SK-N-SH treated with all-trans-retinoic acid at 6 μM for 48 hours (cell line): ENCODE measurements at regions not wholly inside any gene's neighbourhood (a gene's known extent, or its start where the extent isn't known, plus 50 kb on each side); places are given as distances from the start of the nearest gene placed in this dataset.
"Not testable (repeated sequence)": the region's sequence is repeated elsewhere in the genome, so short reads cannot be mapped to it uniquely, and the experiment has no call there.

ENCODE experiments used
- ATAC-seq: fragments of 200-7000 bp; cut with Tn5 transposase; 3 replicates; pipeline ENCODE4 v1.9.1; 2020; ENCODE audit warnings: mild to moderate bottlenecking, moderate library complexity
- ARNTL ChIP-seq: fragments of 450-650 bp; formaldehyde crosslinking; IDR thresholded peaks from 2 replicates; pipeline ENCODE4 v1.5.0; 2020; ENCODE audit warnings: low read depth, mild to moderate bottlenecking, moderate library complexity, borderline replicate concordance
- BACH2 ChIP-seq: fragments of 250-450 bp; sonication (Bioruptor Pico); IDR thresholded peaks from 2 replicates; pipeline ENCODE4 v1.9.0; 2021; ENCODE audit warnings: mild to moderate bottlenecking, borderline replicate concordance
- CREB5 ChIP-seq: fragments of 250-450 bp; sonication (Bioruptor Pico); IDR thresholded peaks from 2 replicates; pipeline ENCODE4 v1.5.1; 2020; ENCODE audit warnings: low read depth, mild to moderate bottlenecking, moderate library complexity
- CSDC2 ChIP-seq: fragments of 250-450 bp; sonication (Bioruptor Pico); IDR thresholded peaks from 2 replicates; pipeline ENCODE4 v1.5.0; 2020; ENCODE audit warnings: mild to moderate bottlenecking, moderate library complexity
- CSRNP3 ChIP-seq: fragments of 250-450 bp; sonication (Bioruptor Pico); IDR thresholded peaks from 2 replicates; pipeline ENCODE4 v1.5.1; 2021; ENCODE audit warnings: mild to moderate bottlenecking, moderate library complexity
- ESRRG ChIP-seq: fragments of 250-450 bp; sonication (Bioruptor Pico); IDR thresholded peaks from 2 replicates; pipeline ENCODE4 v1.6.1; 2021; ENCODE audit warnings: mild to moderate bottlenecking
- GLIS3 ChIP-seq: fragments of 250-450 bp; sonication (Bioruptor Pico); IDR thresholded peaks from 2 replicates; pipeline ENCODE4 v1.5.0; 2020; ENCODE audit warnings: mild to moderate bottlenecking, moderate library complexity
- ISL1 ChIP-seq: fragments of 250-450 bp; sonication (Bioruptor Pico); IDR thresholded peaks from 2 replicates; pipeline ENCODE4 v2.1.2; 2022; ENCODE audit warnings: mild to moderate bottlenecking, moderate library complexity
- OSR1 ChIP-seq: fragments of 250-450 bp; sonication (Bioruptor Pico); IDR thresholded peaks from 2 replicates; pipeline ENCODE4 v1.8.0; 2022; ENCODE audit warnings: moderate library complexity, mild to moderate bottlenecking, inconsistent platforms
- PATZ1 ChIP-seq: fragments of 250-450 bp; sonication (Bioruptor Pico); IDR thresholded peaks from 2 replicates; pipeline ENCODE4 v1.8.0; 2020; ENCODE audit warnings: mild to moderate bottlenecking, moderate library complexity, borderline replicate concordance
- POU6F1 ChIP-seq: fragments of 250-450 bp; sonication (Bioruptor Pico); IDR thresholded peaks from 2 replicates; pipeline ENCODE4 v1.8.0; 2021; ENCODE audit warnings: low read depth, mild to moderate bottlenecking, moderate library complexity, borderline replicate concordance
- PPARA ChIP-seq: fragments of 250-450 bp; sonication (Bioruptor Pico); IDR thresholded peaks from 2 replicates; pipeline ENCODE4 v1.5.0; 2020; ENCODE audit warnings: mild to moderate bottlenecking, borderline replicate concordance
- RARB ChIP-seq: fragments of 250-450 bp; sonication (Bioruptor Pico); IDR thresholded peaks from 2 replicates; pipeline ENCODE4 v1.8.0; 2021; ENCODE audit warnings: mild to moderate bottlenecking, moderate library complexity
- SNAI2 ChIP-seq: fragments of 250-450 bp; sonication (Bioruptor Pico); IDR thresholded peaks from 2 replicates; pipeline ENCODE4 v1.5.0; 2020; ENCODE audit warnings: mild to moderate bottlenecking, moderate library complexity
- TCF4 ChIP-seq: fragments of 250-450 bp; sonication (Bioruptor Pico); IDR thresholded peaks from 2 replicates; pipeline ENCODE4 v1.8.0; 2021; ENCODE audit warnings: mild to moderate bottlenecking, moderate library complexity, borderline replicate concordance
- TOX ChIP-seq: fragments of 250-450 bp; sonication (Bioruptor Pico); IDR thresholded peaks from 2 replicates; pipeline ENCODE4 v1.8.0; 2021; ENCODE audit warnings: mild to moderate bottlenecking, moderate library complexity, borderline replicate concordance
- ZC3H10 ChIP-seq: fragments of 250-450 bp; sonication (Bioruptor Pico); IDR thresholded peaks from 2 replicates; pipeline ENCODE4 v1.5.1; 2021; ENCODE audit warnings: mild to moderate bottlenecking, moderate library complexity
- ZFP3 ChIP-seq: fragments of 250-450 bp; sonication (Bioruptor Pico); IDR thresholded peaks from 2 replicates; pipeline ENCODE4 v1.5.0; 2020; ENCODE audit warnings: mild to moderate bottlenecking, moderate library complexity
- ZFP30 ChIP-seq: fragments of 450-650 bp; formaldehyde crosslinking; IDR thresholded peaks from 2 replicates; pipeline ENCODE4 v1.5.0; 2022; ENCODE audit warnings: mild to moderate bottlenecking, moderate library complexity
- ZNF565 ChIP-seq: fragments of 450-650 bp; formaldehyde crosslinking; conservative IDR thresholded peaks from 2 replicates; pipeline ENCODE4 v1.5.0; 2020; ENCODE audit warnings: low read depth, mild to moderate bottlenecking, moderate library complexity
- ZNF70 ChIP-seq: fragments of 450-650 bp; formaldehyde crosslinking; IDR thresholded peaks from 2 replicates; pipeline ENCODE4 v1.5.0; 2020; ENCODE audit warnings: mild to moderate bottlenecking, moderate library complexity
- ZNF8 ChIP-seq: fragments of 450-650 bp; formaldehyde crosslinking; IDR thresholded peaks from 2 replicates; pipeline ENCODE4 v1.5.0; 2020; ENCODE audit warnings: mild to moderate bottlenecking, moderate library complexity

GRCh38 chr2:123791207-123791606 lies 233.9 kb upstream of the CNTNAP5 start:
- ATAC-seq = no peak
- no peak for TF ChIP-seq ZFP30 (CRISPR knock-in tag)
- no peak for TF ChIP-seq ARNTL (CRISPR knock-in tag)
- no peak for TF ChIP-seq TOX (CRISPR knock-in tag)
- no peak for TF ChIP-seq ZFP3 (CRISPR knock-in tag)
- TF ChIP-seq CREB5 (CRISPR knock-in tag) = no peak
- TF ChIP-seq POU6F1 (CRISPR knock-in tag) = no peak
- no peak for TF ChIP-seq ZNF70 (CRISPR knock-in tag)
- TF ChIP-seq ESRRG (CRISPR knock-in tag) = no peak
- TF ChIP-seq CSRNP3 (CRISPR knock-in tag) = no peak
- TF ChIP-seq ZNF8 (CRISPR knock-in tag) = no peak
- TF ChIP-seq SNAI2 (CRISPR knock-in tag) = no peak
- TF ChIP-seq TCF4 (CRISPR knock-in tag) = no peak
- TF ChIP-seq GLIS3 = no peak
- no peak for TF ChIP-seq ZNF565
- no peak for TF ChIP-seq PPARA (CRISPR knock-in tag)
- no peak for TF ChIP-seq PATZ1 (CRISPR knock-in tag)

- peak; percentile 41; the same call in 1 of the 3 replicates for ATAC-seq
- TF ChIP-seq TCF4 (CRISPR knock-in tag) (peak; percentile 80), CREB5 (CRISPR knock-in tag) (no peak)
Observed at GRCh38 chr2:123791684-123792083, 233.4 kb upstream of the CNTNAP5 start.

GRCh38 chr2:123804126-123804525 lies 221.0 kb upstream of the CNTNAP5 start:
- ATAC-seq = not testable (repeated sequence)

- not testable (repeated sequence) for ATAC-seq
Observed at GRCh38 chr2:123805746-123806145, 219.3 kb upstream of the CNTNAP5 start.

GRCh38 chr2:123808243-123808642 lies 216.8 kb upstream of the CNTNAP5 start:
- no peak for ATAC-seq
- TF ChIP-seq BACH2 (CRISPR knock-in tag) (no peak), TCF4 (CRISPR knock-in tag) (no peak), RARB (CRISPR knock-in tag) (no peak), ARNTL (CRISPR knock-in tag) (no peak), CSDC2 (CRISPR knock-in tag) (no peak), CREB5 (CRISPR knock-in tag) (no peak), PATZ1 (CRISPR knock-in tag) (no peak), OSR1 (CRISPR knock-in tag) (no peak), ESRRG (CRISPR knock-in tag) (no peak), ZC3H10 (no peak), ZFP30 (CRISPR knock-in tag) (no peak), ZNF565 (no peak), CSRNP3 (CRISPR knock-in tag) (no peak), ISL1 (CRISPR knock-in tag) (no peak), PPARA (CRISPR knock-in tag) (no peak), SNAI2 (CRISPR knock-in tag) (no peak)
